ENCODE measurements at regions not wholly inside any gene's neighbourhood (a gene's known extent, or its start where the extent isn't known, plus 50 kb on each side); places are given as distances from the start of the nearest gene placed in this dataset.

DNA sequence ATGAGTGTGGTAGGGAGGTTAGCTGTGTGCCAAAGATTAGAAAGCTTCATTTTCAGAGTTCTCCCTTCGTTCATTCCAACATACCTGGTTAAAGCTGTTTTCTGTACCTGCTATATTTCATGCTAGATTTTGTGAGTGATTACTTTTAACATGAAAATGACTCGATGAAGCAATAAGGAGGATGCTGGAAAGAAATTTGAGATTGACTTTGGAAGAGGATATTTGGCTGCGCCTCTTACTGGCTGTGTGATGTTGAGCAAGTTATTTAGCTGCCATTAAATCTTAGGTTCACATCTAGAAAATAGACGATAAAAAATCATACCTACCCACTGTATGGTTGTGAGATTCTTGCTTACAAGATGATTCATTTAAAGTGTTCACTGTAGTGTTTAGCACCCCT is 288.7 kb downstream of the ZIC4 start:
- TF ChIP-seq, protein P1, sequence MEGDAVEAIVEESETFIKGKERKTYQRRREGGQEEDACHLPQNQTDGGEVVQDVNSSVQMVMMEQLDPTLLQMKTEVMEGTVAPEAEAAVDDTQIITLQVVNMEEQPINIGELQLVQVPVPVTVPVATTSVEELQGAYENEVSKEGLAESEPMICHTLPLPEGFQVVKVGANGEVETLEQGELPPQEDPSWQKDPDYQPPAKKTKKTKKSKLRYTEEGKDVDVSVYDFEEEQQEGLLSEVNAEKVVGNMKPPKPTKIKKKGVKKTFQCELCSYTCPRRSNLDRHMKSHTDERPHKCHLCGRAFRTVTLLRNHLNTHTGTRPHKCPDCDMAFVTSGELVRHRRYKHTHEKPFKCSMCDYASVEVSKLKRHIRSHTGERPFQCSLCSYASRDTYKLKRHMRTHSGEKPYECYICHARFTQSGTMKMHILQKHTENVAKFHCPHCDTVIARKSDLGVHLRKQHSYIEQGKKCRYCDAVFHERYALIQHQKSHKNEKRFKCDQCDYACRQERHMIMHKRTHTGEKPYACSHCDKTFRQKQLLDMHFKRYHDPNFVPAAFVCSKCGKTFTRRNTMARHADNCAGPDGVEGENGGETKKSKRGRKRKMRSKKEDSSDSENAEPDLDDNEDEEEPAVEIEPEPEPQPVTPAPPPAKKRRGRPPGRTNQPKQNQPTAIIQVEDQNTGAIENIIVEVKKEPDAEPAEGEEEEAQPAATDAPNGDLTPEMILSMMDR (IDR thresholded peaks at IDR 0.05; ENCODE audit: insufficient read depth, low read length, poor library complexity, severe bottlenecking), result no peak
- no peak for TF ChIP-seq EZH2phosphoT487 (conservative IDR thresholded peaks at IDR 0.05; ENCODE audit: low read length)
- no peak overlapping the region for H3K9ac ChIP-seq (ENCODE audit: low read length)
- H3K79me2 ChIP-seq (ENCODE audit: insufficient read depth, low read length), result no peaks in the 10 kb centered on the region
- H3K27ac ChIP-seq (ENCODE audit: low read depth, low read length), result no peak overlapping the region
- no peak overlapping the region for H3K4me3 ChIP-seq (ENCODE audit: insufficient read depth, low read length, poor library complexity, severe bottlenecking)
- H4K20me1 ChIP-seq (ENCODE audit: low read depth, low read length), result no peaks in the 10 kb centered on the region
- H3K9me2 ChIP-seq (replicated peaks; ENCODE audit: insufficient read depth, low read length), result no peaks in the 10 kb centered on the region
- H3K4me2 ChIP-seq (ENCODE audit: low read depth, low read length, poor library complexity, severe bottlenecking), result no peak overlapping the region
- no peaks in the 10 kb centered on the region for H3K36me3 ChIP-seq (ENCODE audit: low read length)
- no peaks in the 10 kb centered on the region for H3F3A ChIP-seq (ENCODE audit: insufficient read depth)
- no peaks in the 10 kb centered on the region for H3K9me3 ChIP-seq (ENCODE audit: insufficient read depth, low read length)
- no peak overlapping the region for H2AFZ ChIP-seq (ENCODE audit: low read depth, low read length, severe bottlenecking)
- no peaks in the 10 kb centered on the region for H3K27me3 ChIP-seq (ENCODE audit: low read length)

DNA sequence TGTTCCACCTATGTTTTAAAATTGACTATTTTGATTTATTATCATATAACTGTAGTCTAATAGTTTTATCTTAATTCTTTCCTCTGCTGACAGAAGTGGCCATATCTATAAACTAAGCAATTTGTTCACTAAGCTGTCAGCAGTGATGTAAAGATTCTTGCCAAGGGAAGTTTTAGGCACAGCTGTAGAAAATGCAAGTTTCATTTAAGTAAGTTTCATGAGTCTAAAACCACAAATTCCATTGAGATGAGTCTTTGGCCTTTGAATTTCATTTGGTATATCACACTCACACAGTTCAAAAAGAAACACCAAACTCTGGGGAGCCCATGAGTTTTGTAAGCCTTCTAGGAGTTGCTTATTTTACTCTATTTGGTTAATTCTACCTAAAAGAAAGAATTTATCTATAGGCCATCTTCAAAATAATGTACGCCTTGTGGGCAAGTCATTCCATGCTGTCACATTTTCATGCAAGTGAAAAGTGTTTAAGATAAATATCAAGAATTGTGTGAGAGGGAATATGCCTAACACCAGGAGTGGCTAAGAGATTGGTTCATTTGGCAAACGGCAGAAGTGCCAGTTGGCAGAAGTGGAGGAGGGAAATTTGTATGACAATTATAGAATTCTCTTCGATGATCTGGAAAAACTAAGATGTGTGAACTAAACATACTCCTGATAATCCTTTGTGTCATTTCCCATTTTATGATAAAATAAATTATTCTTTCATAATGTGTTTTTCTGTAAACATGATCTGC is 292.9 kb downstream of the ZIC4 start:
- Histone ChIP-seq H3K36me3 (ENCODE audit: low read length) (no peaks in the 10 kb centered on the region), H3K9ac (ENCODE audit: low read length) (no peak overlapping the region), H2AFZ (ENCODE audit: low read depth, low read length, severe bottlenecking) (no peak overlapping the region), H3K9me3 (ENCODE audit: insufficient read depth, low read length) (no peaks in the 10 kb centered on the region), H3K27me3 (ENCODE audit: low read length) (no peaks in the 10 kb centered on the region), H4K20me1 (ENCODE audit: low read depth, low read length) (no peaks in the 10 kb centered on the region), H3K9me2 (replicated peaks; ENCODE audit: insufficient read depth, low read length) (no peaks in the 10 kb centered on the region), H3K27ac (ENCODE audit: low read depth, low read length) (no peak overlapping the region), H3K4me2 (ENCODE audit: low read depth, low read length, poor library complexity, severe bottlenecking) (no peak overlapping the region), H3K79me2 (ENCODE audit: insufficient read depth, low read length) (no peaks in the 10 kb centered on the region), H3F3A (ENCODE audit: insufficient read depth) (no peaks in the 10 kb centered on the region), H3K4me3 (ENCODE audit: insufficient read depth, low read length, poor library complexity, severe bottlenecking) (no peak overlapping the region)
- TF ChIP-seq EZH2phosphoT487 (conservative IDR thresholded peaks at IDR 0.05; ENCODE audit: low read length), result no peak
- TF ChIP-seq, protein P1 (IDR thresholded peaks at IDR 0.05; ENCODE audit: insufficient read depth, low read length, poor library complexity, severe bottlenecking), result no peak

DNA sequence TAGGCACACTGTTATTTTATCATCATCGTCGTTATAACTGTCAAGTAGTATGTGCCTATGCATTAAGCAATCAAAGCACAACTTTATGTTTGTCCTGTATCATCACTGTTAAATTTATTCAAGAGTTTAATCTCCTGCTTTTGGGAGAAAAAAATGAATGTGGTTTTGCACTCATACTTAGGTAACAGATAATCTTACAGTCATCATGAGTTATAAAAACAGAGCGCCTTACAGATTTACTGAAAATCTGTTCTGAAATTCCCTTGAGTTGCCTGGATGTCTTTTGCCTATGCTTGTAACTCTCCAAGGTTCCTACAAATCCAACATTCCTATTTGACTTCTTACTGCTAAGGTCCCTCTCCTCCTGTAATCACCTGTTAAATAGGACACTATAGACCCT is 307.3 kb downstream of the ZIC4 start:
- TF ChIP-seq, protein P1 (IDR thresholded peaks at IDR 0.05; ENCODE audit: insufficient read depth, low read length, poor library complexity, severe bottlenecking), result no peak
- no peak for TF ChIP-seq EZH2phosphoT487 (conservative IDR thresholded peaks at IDR 0.05; ENCODE audit: low read length)
- Histone ChIP-seq H3F3A (ENCODE audit: insufficient read depth) (no peaks in the 10 kb centered on the region), H3K27ac (ENCODE audit: low read depth, low read length) (no peak overlapping the region), H3K9me3 (ENCODE audit: insufficient read depth, low read length) (no peaks in the 10 kb centered on the region), H3K36me3 (ENCODE audit: low read length) (no peaks in the 10 kb centered on the region), H3K4me3 (ENCODE audit: insufficient read depth, low read length, poor library complexity, severe bottlenecking) (no peak overlapping the region), H2AFZ (ENCODE audit: low read depth, low read length, severe bottlenecking) (no peak overlapping the region), H3K9me2 (replicated peaks; ENCODE audit: insufficient read depth, low read length) (no peaks in the 10 kb centered on the region), H3K27me3 (ENCODE audit: low read length) (no peaks in the 10 kb centered on the region), H4K20me1 (ENCODE audit: low read depth, low read length) (no peaks in the 10 kb centered on the region), H3K4me2 (ENCODE audit: low read depth, low read length, poor library complexity, severe bottlenecking) (no peak overlapping the region), H3K9ac (ENCODE audit: low read length) (no peak overlapping the region), H3K79me2 (ENCODE audit: insufficient read depth, low read length) (no peaks in the 10 kb centered on the region)
